Central memory CD8-positive, alpha-beta T cell (primary cell): ENCODE measurements at regions not wholly inside any gene's neighbourhood (a gene's known extent, or its start where the extent isn't known, plus 50 kb on each side); places are given as distances from the start of the nearest gene placed in this dataset.

Experiments
- ATAC-seq: fragments of 150-1000 bp; cut with Tn5 transposase; replicated peaks from 2 replicates; pipeline ENCODE4 v1.10.0; 2022; ENCODE audit warnings: mild to moderate bottlenecking, moderate FRiP score, moderate number of reproducible peaks; ENCODE audit not compliant: poor library complexity, severe bottlenecking; ENCODE audit errors: extremely low read depth
- DNase-seq, 2 donors: peaks; one replicate each; pipeline ENCODE4 v3.0.0; 2021; ENCODE audit warnings: low spot score in 2 of 2
- H3K27ac Mint-ChIP-seq: one replicate; pipeline ENCODE4 v1.8.0; 2022; ENCODE audit warnings: low read depth, mild to moderate bottlenecking, moderate library complexity, mixed read lengths
- H3K27me3 Mint-ChIP-seq: one replicate; pipeline ENCODE4 v1.8.0; 2022; ENCODE audit warnings: mixed read lengths
- H3K36me3 Mint-ChIP-seq: one replicate; pipeline ENCODE4 v1.8.0; 2022; ENCODE audit warnings: mild to moderate bottlenecking, moderate library complexity, mixed read lengths; ENCODE audit not compliant: insufficient read depth
- H3K4me1 Mint-ChIP-seq: one replicate; pipeline ENCODE4 v1.8.0; 2022; ENCODE audit warnings: mixed read lengths
- H3K4me3 Mint-ChIP-seq: one replicate; pipeline ENCODE4 v1.8.0; 2022; ENCODE audit warnings: mild to moderate bottlenecking, moderate library complexity, mixed read lengths
- H3K9me3 Mint-ChIP-seq: one replicate; pipeline ENCODE4 v1.8.0; 2022; ENCODE audit warnings: mixed read lengths

GRCh38 chr10:3412071-3412582, 239.5 kb upstream of the PITRM1 start:
- no peak for ATAC-seq
- Mint-ChIP-seq H3K27me3 (peaks cover 8% of the 10 kb centered on the region), H3K27ac (no peak overlapping the region), H3K9me3 (peaks cover 7% of the 10 kb centered on the region), H3K4me1 (no peaks in the 10 kb centered on the region), H3K4me3 (no peak overlapping the region), H3K36me3 (no peaks in the 10 kb centered on the region)
- DNase-seq: no peak

DNA sequence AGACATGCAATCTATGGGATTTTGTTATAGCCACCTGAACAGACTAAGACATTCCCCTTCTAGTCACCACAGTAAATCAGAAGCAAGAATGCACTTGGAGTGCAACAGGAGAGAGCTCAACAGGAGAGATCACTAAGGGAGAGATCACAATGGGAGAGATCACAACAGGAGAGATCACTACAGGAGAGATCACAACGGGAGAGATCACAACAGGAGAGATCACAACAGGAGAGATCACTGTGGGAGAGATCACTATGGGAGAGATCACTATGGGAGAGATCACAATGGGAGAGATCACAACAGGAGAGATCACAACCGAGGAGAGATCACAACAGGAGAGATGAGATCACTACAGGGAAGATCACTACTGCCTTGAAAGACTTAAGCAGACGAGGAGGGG, 238.5 kb upstream of the PITRM1 start:
- no peak overlapping the region for H3K27ac Mint-ChIP-seq
- ATAC-seq (no peak), DNase-seq (no peak)
- H3K27me3 Mint-ChIP-seq: peaks cover 8% of the 10 kb centered on the region
- H3K4me3 Mint-ChIP-seq: no peak overlapping the region
- peaks cover 7% of the 10 kb centered on the region for H3K9me3 Mint-ChIP-seq
- no peaks in the 10 kb centered on the region for H3K4me1 Mint-ChIP-seq
- no peaks in the 10 kb centered on the region for H3K36me3 Mint-ChIP-seq

DNA sequence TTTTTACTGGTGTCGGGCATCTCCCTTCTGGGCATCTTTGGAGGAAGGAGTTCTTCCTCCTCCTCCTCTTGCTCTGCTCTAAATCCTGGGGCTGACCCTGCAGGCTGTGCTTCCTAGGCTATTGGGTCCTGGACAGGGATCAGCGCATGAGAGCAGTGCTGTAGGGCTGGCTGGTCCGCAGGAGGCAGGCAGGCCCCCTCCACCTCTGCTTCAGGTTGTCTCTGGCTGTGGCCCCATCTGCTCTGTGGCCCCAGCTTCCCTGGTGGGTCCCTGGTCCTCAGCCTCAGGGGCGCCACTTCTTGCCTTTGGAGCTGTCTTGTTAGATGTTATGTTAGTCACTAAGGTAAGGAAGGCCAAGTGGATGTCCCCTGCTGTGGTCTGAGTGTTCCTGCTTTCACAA, 237.3 kb upstream of the PITRM1 start:
- H3K9me3 Mint-ChIP-seq: peaks cover 7% of the 10 kb centered on the region
- H3K27me3 Mint-ChIP-seq: peaks cover 8% of the 10 kb centered on the region
- no peaks in the 10 kb centered on the region for H3K4me1 Mint-ChIP-seq
- DNase-seq (no peak), ATAC-seq (no peak)
- H3K27ac Mint-ChIP-seq: no peak overlapping the region
- H3K36me3 Mint-ChIP-seq: no peaks in the 10 kb centered on the region
- no peak overlapping the region for H3K4me3 Mint-ChIP-seq

DNA sequence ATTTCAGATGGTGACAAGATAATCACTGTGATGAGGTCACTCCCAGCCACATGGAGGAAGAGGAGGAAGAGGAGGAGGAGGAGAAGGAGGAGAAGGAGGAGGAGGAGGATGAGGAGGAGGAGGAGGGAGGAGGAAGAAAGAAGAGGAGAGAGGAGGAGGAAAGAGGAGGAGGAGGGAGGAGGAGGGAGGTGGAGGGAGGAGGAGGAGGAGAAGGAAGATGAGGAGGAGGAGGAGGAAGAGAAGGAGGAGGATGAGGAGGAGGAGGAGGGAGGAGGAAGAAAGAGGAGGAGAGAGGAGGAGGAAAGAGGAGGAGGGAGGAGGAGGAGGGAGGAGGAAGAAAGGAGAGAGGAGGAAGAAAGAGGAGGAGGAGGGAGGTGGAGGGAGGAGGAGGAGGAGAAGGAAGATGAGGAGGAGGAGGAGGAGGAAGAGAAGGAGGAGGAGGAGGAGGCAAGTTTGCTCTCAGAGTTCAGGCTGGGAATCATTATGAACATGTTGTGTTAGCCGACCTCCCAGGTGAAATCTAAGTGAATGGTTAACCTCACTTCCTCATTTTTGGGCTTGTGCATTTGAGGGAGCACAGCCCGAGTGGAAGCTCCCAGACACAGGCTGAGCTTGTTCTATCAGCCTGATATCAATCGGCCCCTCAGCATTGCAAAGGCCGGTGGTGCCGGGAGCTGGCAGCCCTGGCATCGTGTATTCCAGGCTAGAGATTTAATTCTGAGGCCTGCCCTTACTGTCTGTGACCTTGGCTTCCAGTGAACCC, 236.2 kb upstream of the PITRM1 start:
- H3K27me3 Mint-ChIP-seq: peaks cover 14% of the 10 kb centered on the region
- H3K27ac Mint-ChIP-seq: no peak overlapping the region
- no peaks in the 10 kb centered on the region for H3K36me3 Mint-ChIP-seq
- H3K4me3 Mint-ChIP-seq: no peak overlapping the region
- no peaks in the 10 kb centered on the region for H3K4me1 Mint-ChIP-seq
- ATAC-seq (no peak), DNase-seq (no peak)
- peaks cover 7% of the 10 kb centered on the region for H3K9me3 Mint-ChIP-seq

DNA sequence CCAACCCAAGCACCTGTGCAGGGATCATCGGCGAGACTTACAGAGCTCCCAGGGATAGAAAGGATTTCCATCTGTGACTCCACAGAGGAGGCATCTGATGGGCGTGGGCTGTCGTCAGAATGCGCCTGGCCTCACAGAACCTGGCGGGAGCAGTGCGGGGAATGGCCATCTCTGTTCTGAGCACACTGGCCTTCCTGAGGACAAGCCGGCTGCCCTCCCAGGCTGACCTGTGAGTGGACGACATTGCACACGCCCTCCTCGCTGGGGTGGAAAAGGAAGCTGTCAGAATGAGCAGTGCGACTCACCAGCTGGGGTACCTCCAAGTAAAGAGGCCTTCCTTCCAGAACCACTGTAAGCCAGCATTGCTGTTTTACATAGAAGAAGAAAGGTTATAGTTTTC, 234.6 kb upstream of the PITRM1 start:
- ATAC-seq (no peak), DNase-seq (no peak)
- no peaks in the 10 kb centered on the region for H3K4me1 Mint-ChIP-seq
- no peak overlapping the region for H3K27ac Mint-ChIP-seq
- H3K4me3 Mint-ChIP-seq: no peak overlapping the region
- peaks cover 7% of the 10 kb centered on the region for H3K9me3 Mint-ChIP-seq
- no peaks in the 10 kb centered on the region for H3K36me3 Mint-ChIP-seq
- peaks cover 19% of the 10 kb centered on the region for H3K27me3 Mint-ChIP-seq

DNA sequence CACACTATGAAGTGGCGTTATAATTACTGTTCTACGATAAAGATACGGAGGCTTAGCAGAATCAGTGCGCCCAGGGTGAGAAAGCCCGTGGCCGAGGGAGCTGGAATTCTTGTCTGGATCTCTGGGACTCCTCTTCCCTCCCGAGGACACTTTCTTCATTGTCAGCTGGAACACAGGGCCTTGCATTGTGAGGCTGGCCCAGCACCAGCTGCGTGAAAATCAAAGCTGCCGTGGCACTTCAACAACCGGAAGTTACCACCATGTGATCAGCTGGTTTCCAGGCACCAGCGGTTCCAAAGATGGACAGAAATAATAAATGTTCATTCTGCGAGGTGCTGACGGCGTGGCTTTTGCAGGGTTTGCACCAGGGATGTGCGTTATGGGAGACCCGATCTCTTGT, 234.0 kb upstream of the PITRM1 start:
- peaks cover 19% of the 10 kb centered on the region for H3K27me3 Mint-ChIP-seq
- no peaks in the 10 kb centered on the region for H3K4me1 Mint-ChIP-seq
- peaks cover 7% of the 10 kb centered on the region for H3K9me3 Mint-ChIP-seq
- ATAC-seq: no peak
- no peak overlapping the region for H3K4me3 Mint-ChIP-seq
- no peak overlapping the region for H3K27ac Mint-ChIP-seq
- no peak for DNase-seq
- H3K36me3 Mint-ChIP-seq: no peaks in the 10 kb centered on the region

- Mint-ChIP-seq H3K4me1 (no peaks in the 10 kb centered on the region), H3K4me3 (no peak overlapping the region), H3K27me3 (peaks cover 19% of the 10 kb centered on the region), H3K27ac (no peak overlapping the region), H3K36me3 (no peaks in the 10 kb centered on the region), H3K9me3 (no peaks in the 10 kb centered on the region)
- ATAC-seq: no peak
- no peak for DNase-seq
These were observed 231.8 kb upstream of the PITRM1 start for GRCh38 chr10:3404381-3404780.

- Mint-ChIP-seq H3K27me3 (peaks cover 23% of the 10 kb centered on the region), H3K9me3 (no peaks in the 10 kb centered on the region), H3K27ac (no peak overlapping the region), H3K4me3 (no peak overlapping the region), H3K4me1 (no peaks in the 10 kb centered on the region), H3K36me3 (no peaks in the 10 kb centered on the region)
- ATAC-seq: no peak
- no peak for DNase-seq
These were observed 229.7 kb upstream of the PITRM1 start for GRCh38 chr10:3402187-3402751.

- ATAC-seq (no peak), DNase-seq (no peak)
- H3K27me3 Mint-ChIP-seq: peaks cover 22% of the 10 kb centered on the region
- no peaks in the 10 kb centered on the region for H3K9me3 Mint-ChIP-seq
- no peaks in the 10 kb centered on the region for H3K36me3 Mint-ChIP-seq
- H3K4me1 Mint-ChIP-seq: no peaks in the 10 kb centered on the region
- no peak overlapping the region for H3K27ac Mint-ChIP-seq
- no peak overlapping the region for H3K4me3 Mint-ChIP-seq
These were observed 228.9 kb upstream of the PITRM1 start for GRCh38 chr10:3401491-3401938.

DNA sequence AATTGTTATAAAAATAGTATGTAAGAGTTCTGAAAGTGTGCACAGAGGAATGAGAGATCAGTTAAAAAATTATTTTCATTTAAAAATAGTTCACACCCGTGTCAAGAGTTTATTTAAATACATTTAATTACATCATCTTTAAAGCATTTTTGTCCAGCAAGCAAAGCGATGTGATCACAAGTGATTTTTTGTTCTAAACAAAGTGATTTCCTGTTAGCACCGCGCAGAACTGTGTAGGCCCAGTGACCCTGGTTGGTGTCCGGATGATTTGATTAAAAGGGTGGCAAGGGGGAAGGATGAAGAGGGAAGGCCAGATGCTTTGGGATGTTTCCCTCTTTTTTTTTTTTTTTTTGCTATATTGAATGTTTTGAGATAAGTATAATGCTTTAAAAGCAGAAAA, 227.8 kb upstream of the PITRM1 start:
- DNase-seq: no peak
- H3K27me3 Mint-ChIP-seq: peaks cover 22% of the 10 kb centered on the region
- no peak for ATAC-seq
- H3K4me1 Mint-ChIP-seq: no peaks in the 10 kb centered on the region
- no peak overlapping the region for H3K4me3 Mint-ChIP-seq
- no peaks in the 10 kb centered on the region for H3K9me3 Mint-ChIP-seq
- no peak overlapping the region for H3K27ac Mint-ChIP-seq
- no peaks in the 10 kb centered on the region for H3K36me3 Mint-ChIP-seq

DNA sequence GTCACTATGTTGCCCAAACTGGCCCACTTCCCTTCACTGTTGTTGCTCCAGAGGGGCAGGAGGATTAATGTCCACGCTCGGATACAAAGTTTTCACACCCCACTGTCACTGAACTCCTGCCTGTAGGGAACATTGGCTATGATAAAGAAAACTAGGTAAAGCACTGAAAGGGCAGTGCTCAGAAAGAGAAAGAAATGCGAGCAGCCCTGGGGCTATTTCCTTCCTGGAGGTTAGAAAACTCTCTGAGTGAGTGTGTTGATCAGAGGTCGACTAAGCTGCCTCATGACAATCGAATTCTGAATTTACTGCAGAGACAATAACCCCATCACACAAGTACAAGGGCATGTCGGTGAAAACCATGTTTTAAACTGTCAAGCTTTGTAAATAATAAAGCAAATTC, 227.2 kb upstream of the PITRM1 start:
- Mint-ChIP-seq H3K27ac (no peak overlapping the region), H3K36me3 (no peaks in the 10 kb centered on the region), H3K4me3 (no peak overlapping the region), H3K27me3 (peaks cover 25% of the 10 kb centered on the region), H3K4me1 (no peaks in the 10 kb centered on the region), H3K9me3 (no peaks in the 10 kb centered on the region)
- ATAC-seq (no peak), DNase-seq (no peak)

DNA sequence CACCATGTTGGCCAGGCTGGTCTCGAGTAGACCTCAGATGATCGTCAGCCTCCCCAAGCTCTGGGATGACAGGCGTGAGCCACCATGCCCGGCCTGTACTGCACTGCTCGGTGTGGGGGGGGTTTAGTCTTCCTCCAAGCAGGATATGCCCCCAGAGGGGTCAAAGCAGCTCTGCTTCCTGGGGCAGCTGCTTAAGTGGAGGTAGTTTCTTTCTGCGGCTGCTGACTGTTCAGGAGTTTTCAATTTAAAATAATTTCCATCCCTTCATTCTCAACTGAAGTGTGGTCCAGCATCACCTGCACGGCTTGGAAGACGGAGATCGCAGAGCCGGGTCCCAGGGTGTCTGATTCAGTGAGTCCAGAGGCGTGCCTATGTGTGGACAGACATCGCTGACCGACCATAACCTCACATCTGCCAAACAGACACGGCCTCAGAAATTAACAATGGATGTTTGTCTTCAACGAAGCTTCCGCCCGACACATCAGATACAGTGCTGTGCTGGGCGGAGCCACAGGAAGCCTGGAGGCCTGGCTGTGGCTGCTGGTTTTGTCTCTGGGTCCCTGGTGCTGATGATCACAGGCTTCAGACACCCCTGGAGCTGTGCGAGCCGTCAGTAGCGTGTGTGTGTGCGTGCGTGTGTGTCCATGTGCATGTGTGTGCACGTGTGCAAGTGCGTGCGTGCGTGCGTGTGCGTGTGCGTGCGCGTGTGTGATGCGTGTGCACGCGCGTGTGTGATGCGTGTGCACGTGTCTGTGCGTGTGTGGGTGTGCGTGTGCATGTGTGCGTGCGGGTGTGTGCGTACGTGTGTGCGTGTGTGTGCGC, 226.5 kb upstream of the PITRM1 start:
- Mint-ChIP-seq H3K27ac (no peak overlapping the region), H3K36me3 (no peaks in the 10 kb centered on the region), H3K9me3 (no peaks in the 10 kb centered on the region), H3K27me3 (peaks cover 27% of the 10 kb centered on the region), H3K4me1 (no peaks in the 10 kb centered on the region), H3K4me3 (no peak overlapping the region)
- no peak for DNase-seq
- ATAC-seq: no peak
